OCI-LY1 (cell line): ENCODE measurements at regions not wholly inside any gene's neighbourhood (a gene's known extent, or its start where the extent isn't known, plus 50 kb on each side); places are given as distances from the start of the nearest gene placed in this dataset.

Source experiments
- H2AFZ ChIP-seq: fragments of 200-600 bp; sonication (generic), shearing (Covaris generic); 2 replicates; pipeline ENCODE4 v1.6.0; 2014; ENCODE audit warnings: antibody characterized with exemption, mild to moderate bottlenecking, low read length
- H3F3A ChIP-seq: fragments of 200-600 bp; sonication (generic), shearing (Covaris generic); 2 replicates; pipeline ENCODE4 v1.6.0; 2014; ENCODE audit warnings: mild to moderate bottlenecking, antibody characterized with exemption, low read length, moderate library complexity; ENCODE audit not compliant: insufficient read depth
- H3K27ac ChIP-seq: fragments of 200-600 bp; sonication (generic); 2 replicates; pipeline ENCODE4 v1.5.1; 2014; ENCODE audit warnings: low read length, mixed run types, mild to moderate bottlenecking, low read depth; ENCODE audit not compliant: poor library complexity, severe bottlenecking
- H3K27me3 ChIP-seq: fragments of 200-600 bp; sonication (generic); 2 replicates; pipeline ENCODE4 v1.6.0; 2014; ENCODE audit warnings: antibody characterized with exemption, mild to moderate bottlenecking, low read length, moderate library complexity; ENCODE audit not compliant: insufficient read depth
- H3K36me3 ChIP-seq: fragments of 200-600 bp; sonication (generic); 2 replicates; pipeline ENCODE4 v1.6.1; 2014; ENCODE audit warnings: mild to moderate bottlenecking, antibody characterized with exemption, low read length, moderate library complexity, mixed read lengths; ENCODE audit not compliant: insufficient read depth
- H3K4me1 ChIP-seq: fragments of 200-600 bp; sonication (generic); 2 replicates; pipeline ENCODE4 v1.5.1; 2014; ENCODE audit warnings: mild to moderate bottlenecking, low read length, moderate library complexity; ENCODE audit not compliant: insufficient read depth, severe bottlenecking
- H3K4me2 ChIP-seq: fragments of 200-600 bp; sonication (generic), shearing (Covaris generic); 2 replicates; pipeline ENCODE4 v1.6.1; 2014; ENCODE audit warnings: low read length
- H3K4me3 ChIP-seq: fragments of 200-600 bp; sonication (generic); 2 replicates; pipeline ENCODE4 v1.5.1; 2014; ENCODE audit warnings: low read length, low read depth, mild to moderate bottlenecking, mixed read lengths; ENCODE audit not compliant: poor library complexity, severe bottlenecking
- H3K79me2 ChIP-seq: fragments of 200-600 bp; shearing (Covaris generic); 2 replicates; pipeline ENCODE4 v1.6.1; 2016; ENCODE audit warnings: mixed run types, low read length, mixed read lengths; ENCODE audit not compliant: insufficient read depth
- H3K9ac ChIP-seq: fragments of 200-600 bp; sonication (generic), shearing (Covaris generic); 2 replicates; pipeline ENCODE4 v1.6.1; 2014; ENCODE audit warnings: mild to moderate bottlenecking, low read length, mixed read lengths
- H3K9me2 ChIP-seq: fragments of 200-600 bp; sonication (generic), shearing (Covaris generic); 2 replicates; pipeline ENCODE4 v1.6.1; 2014; ENCODE audit warnings: low read depth, mild to moderate bottlenecking, low read length, mixed read lengths
- H3K9me3 ChIP-seq: fragments of 200-600 bp; shearing (Covaris generic); 2 replicates; pipeline ENCODE4 v1.6.1; 2014; ENCODE audit warnings: low read length, mixed read lengths
- H4K20me1 ChIP-seq: fragments of 200-600 bp; sonication (generic), shearing (Covaris generic); 2 replicates; pipeline ENCODE4 v1.6.0; 2016; ENCODE audit warnings: mild to moderate bottlenecking, low read length; ENCODE audit not compliant: insufficient read depth
- CTCF ChIP-seq: fragments of 200-600 bp; sonication (generic), shearing (Covaris generic); IDR thresholded peaks from 2 replicates; pipeline ENCODE4 v1.5.1; 2017; ENCODE audit warnings: mild to moderate bottlenecking, antibody characterized with exemption, low read length, moderate library complexity, mixed read lengths
- EZH2 ChIP-seq: fragments of 200-600 bp; sonication (generic), shearing (Covaris generic); IDR thresholded peaks from 2 replicates; pipeline ENCODE4 v1.8.0; 2017; ENCODE audit warnings: borderline replicate concordance, mixed run types, mild to moderate bottlenecking, antibody characterized with exemption, low read length, moderate library complexity, mixed read lengths

DNA sequence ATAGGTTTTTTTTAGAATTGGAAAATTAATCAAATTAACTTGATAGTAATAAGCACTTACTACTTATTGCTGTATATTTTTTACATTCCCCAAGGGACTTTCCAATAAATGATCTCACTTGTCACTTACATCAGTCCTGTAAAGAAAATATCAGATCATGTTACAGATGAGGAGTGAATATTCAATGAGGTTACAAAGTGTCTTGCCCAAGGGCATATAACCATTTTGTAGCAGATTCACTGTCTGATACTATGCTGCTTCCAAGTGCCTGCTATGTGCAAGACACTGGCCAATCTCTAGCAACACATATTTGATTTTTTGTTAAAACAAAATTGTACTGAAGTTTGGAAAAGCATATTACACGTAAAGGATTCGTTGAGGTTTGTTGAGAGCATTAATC is 1287.7 kb downstream of the FAM133A start:
- no peaks in the 10 kb centered on the region for H3F3A ChIP-seq
- no peak overlapping the region for H3K4me2 ChIP-seq
- H3K4me3 ChIP-seq, result no peak overlapping the region
- H3K27ac ChIP-seq, result peak overlapping the region; percentile 23
- H3K27me3 ChIP-seq, result no peaks in the 10 kb centered on the region
- no peak overlapping the region; the same call in 1 of the 2 replicates for H2AFZ ChIP-seq
- no peaks in the 10 kb centered on the region for H3K79me2 ChIP-seq
- peaks cover 13% of the 10 kb centered on the region for H3K4me1 ChIP-seq
- H3K9ac ChIP-seq, result no peak overlapping the region
- H3K36me3 ChIP-seq, result no peaks in the 10 kb centered on the region
- H3K9me3 ChIP-seq, result no peaks in the 10 kb centered on the region
- H4K20me1 ChIP-seq, result no peaks in the 10 kb centered on the region
- no peaks in the 10 kb centered on the region for H3K9me2 ChIP-seq
- TF ChIP-seq CTCF, result no peak
- TF ChIP-seq EZH2, result no peak

DNA sequence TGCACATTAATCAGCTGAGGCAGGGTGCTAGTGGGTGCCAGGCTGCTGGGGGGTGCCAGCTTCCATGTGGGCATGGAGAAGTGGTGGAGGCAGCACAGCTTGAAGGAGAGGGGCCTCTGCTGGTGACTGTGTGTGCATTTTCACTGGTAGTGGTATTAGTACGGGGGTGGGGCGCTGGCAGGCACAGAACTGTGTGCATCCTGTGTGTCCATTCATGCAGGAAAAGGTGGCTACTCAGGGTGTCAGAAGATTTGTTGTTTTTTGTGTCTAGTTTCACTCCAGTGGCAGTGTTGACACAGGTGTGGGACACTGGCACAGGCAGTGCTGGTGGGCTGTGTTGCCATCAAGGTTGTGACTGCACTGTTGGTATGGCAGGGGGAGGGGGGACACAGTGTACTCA is 1303.6 kb downstream of the FAM133A start:
- Histone ChIP-seq H3K9me2 (no peaks in the 10 kb centered on the region), H3K9ac (no peak overlapping the region), H3K79me2 (no peaks in the 10 kb centered on the region), H3K4me3 (peak overlapping the region; percentile 19), H3K4me1 (peaks cover 38% of the 10 kb centered on the region), H3K27me3 (no peaks in the 10 kb centered on the region), H4K20me1 (no peaks in the 10 kb centered on the region), H3K4me2 (peak overlapping the region; percentile 39; the same call in 1 of the 2 replicates), H3K9me3 (no peaks in the 10 kb centered on the region), H3K27ac (peak overlapping the region; percentile 86), H2AFZ (no peak overlapping the region), H3F3A (no peaks in the 10 kb centered on the region), H3K36me3 (no peaks in the 10 kb centered on the region)
- TF ChIP-seq EZH2 (no peak), CTCF (peak; percentile 34; the same call in 1 of the 2 replicates)

GRCh38 chrX:94977986-94978385 is 1304.0 kb downstream of the FAM133A start:
- no peaks in the 10 kb centered on the region for H4K20me1 ChIP-seq
- H3K9me2 ChIP-seq, result no peaks in the 10 kb centered on the region
- no peak overlapping the region; the same call in 1 of the 2 replicates for H3K9ac ChIP-seq
- H3F3A ChIP-seq, result no peaks in the 10 kb centered on the region
- H3K4me2 ChIP-seq, result peak overlapping the region; percentile 39; the same call in 1 of the 2 replicates
- H3K4me3 ChIP-seq, result peak overlapping the region; percentile 19
- no peak overlapping the region for H2AFZ ChIP-seq
- no peak for TF ChIP-seq EZH2
- TF ChIP-seq CTCF, result no peak
- H3K79me2 ChIP-seq, result no peaks in the 10 kb centered on the region
- no peaks in the 10 kb centered on the region for H3K36me3 ChIP-seq
- no peaks in the 10 kb centered on the region for H3K27me3 ChIP-seq
- H3K27ac ChIP-seq, result peak overlapping the region; percentile 86
- H3K9me3 ChIP-seq, result no peaks in the 10 kb centered on the region
- peaks cover 40% of the 10 kb centered on the region for H3K4me1 ChIP-seq
